GM12891 (cell line): ENCODE measurements at regions not wholly inside any gene's neighbourhood (a gene's known extent, or its start where the extent isn't known, plus 50 kb on each side); places are given as distances from the start of the nearest gene placed in this dataset.
"Not testable (repeated sequence)": the region's sequence is repeated elsewhere in the genome, so short reads cannot be mapped to it uniquely, and the experiment has no call there.

Experiments used
- DNase-seq: peaks from one replicate; pipeline ENCODE4 v3.0.0; 2011; ENCODE audit warnings: low spot score; ENCODE audit not compliant: insufficient read length
- FAIRE-seq: peaks from 2 replicates; lab custom pipeline; 2011; peaks lifted over from hg19 to GRCh38; lab: Jason Lieb, UNC
- PAX5 ChIP-seq: IDR thresholded peaks from 2 replicates; pipeline ENCODE4 v1.6.1; 2011; ENCODE audit warnings: low read length, moderate library complexity, mild to moderate bottlenecking; ENCODE audit not compliant: insufficient read depth, severe bottlenecking
- POLR2A ChIP-seq: IDR thresholded peaks from 2 replicates; pipeline ENCODE4 v1.6.1; 2011; ENCODE audit warnings: low read depth, low read length, control low read depth
- POLR2AphosphoS5 ChIP-seq: IDR thresholded peaks from 2 replicates; pipeline ENCODE4 v1.6.1; 2011; ENCODE audit warnings: low read depth, low read length, control low read depth
- POU2F2 ChIP-seq: IDR thresholded peaks from 2 replicates; pipeline ENCODE4 v1.6.1; 2011; ENCODE audit warnings: low read depth, mild to moderate bottlenecking, control low read depth, low read length, moderate library complexity
- SPI1 ChIP-seq: IDR thresholded peaks from 2 replicates; pipeline ENCODE4 v1.6.1; 2011; ENCODE audit warnings: low read depth, low read length, control low read depth
- TAF1 ChIP-seq: IDR thresholded peaks from 2 replicates; pipeline ENCODE4 v1.6.1; 2011; ENCODE audit warnings: low read depth, low read length, control low read depth

DNA sequence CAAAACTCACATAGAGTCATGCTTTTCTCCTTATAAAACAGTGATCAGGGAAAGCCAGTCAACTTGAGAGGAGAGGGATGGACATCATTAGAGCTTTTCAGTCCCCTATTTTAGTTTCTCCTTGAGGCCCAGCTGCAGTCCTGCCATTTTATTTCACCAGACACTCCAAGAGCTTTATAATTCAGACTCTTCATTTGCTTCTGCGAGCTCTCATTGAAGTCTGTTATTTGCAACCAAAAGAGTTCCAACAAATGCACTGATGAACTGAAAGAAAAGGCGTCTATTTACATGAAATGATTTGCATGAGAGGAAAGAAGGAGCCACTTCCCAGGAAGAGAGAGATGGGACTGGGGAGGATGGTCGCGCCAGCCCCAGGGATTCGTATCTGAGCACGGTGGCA, 86.8 kb downstream of the NDUFA12 start:
- DNase-seq = no peak
- TF ChIP-seq PAX5 = no peak
- TF ChIP-seq POU2F2 = no peak
- no peak for TF ChIP-seq TAF1
- no peak for TF ChIP-seq POLR2A
- TF ChIP-seq SPI1 = no peak
- TF ChIP-seq POLR2AphosphoS5 = no peak
- no peak for FAIRE-seq

DNA sequence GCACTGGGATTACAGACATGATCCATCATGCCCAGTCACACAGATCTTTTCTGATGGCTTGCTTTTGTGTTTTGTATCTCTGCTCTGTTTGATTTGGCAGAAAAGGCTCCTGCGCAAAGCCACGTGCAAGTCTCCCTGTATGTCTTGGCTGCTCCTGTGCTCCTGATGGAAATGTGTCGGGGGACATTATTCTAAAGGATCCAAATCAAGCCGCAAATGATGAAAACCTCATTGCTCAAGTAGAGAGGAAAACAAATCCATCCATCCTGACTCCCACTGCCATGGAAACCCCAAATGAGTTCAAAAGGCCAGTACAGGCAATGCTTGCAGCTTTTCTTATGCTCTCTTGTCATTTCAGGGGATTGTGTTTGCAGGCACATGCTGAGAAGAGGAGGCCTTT, 93.8 kb downstream of the NDUFA12 start:
- DNase-seq = no peak
- TF ChIP-seq POLR2AphosphoS5 = no peak
- no peak for TF ChIP-seq POU2F2
- no peak for TF ChIP-seq POLR2A
- TF ChIP-seq PAX5 = no peak
- no peak for FAIRE-seq

DNA sequence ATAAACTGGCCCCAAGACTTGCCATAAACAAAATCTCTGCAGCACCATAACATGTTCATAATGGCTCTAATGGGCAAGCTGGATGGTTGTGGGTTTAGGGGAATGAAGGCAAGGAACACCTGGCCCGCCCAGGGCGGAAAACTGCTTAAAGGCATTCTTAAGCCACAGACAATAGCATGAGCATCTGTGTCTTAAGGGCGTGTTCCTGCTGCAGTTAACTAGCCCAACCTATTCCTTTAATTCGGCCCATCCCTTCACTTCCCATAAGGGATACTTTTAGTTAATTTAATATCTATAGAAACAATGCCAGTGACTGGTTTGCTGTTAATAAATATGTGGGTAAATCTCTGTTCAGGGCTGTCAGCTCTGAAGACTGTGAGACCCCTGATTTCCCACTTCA, 97.7 kb downstream of the NDUFA12 start:
- not testable (repeated sequence) for FAIRE-seq, DNase-seq

DNA sequence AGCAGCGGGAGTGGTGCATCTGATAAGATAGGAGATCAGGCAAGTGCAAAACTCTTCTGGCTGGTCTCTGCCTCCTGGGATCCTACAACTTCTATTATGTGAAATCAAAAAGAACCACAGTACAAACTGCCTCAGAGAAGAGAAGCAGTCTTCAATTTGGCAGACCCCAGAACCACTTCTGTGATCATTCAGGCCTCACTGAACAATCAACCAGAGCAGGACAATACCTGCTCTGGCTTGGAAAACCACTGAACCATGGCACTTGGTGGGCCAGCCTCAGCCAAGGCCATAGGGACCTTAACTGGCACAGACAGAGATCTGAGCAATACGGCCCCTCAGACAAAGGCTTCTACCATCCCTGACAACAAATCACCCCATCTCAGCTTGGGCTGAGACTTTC, 103.0 kb downstream of the NDUFA12 start:
- FAIRE-seq (no peak), DNase-seq (no peak)
- no peak for TF ChIP-seq TAF1
- no peak for TF ChIP-seq POLR2A
- no peak for TF ChIP-seq PAX5
- no peak for TF ChIP-seq SPI1
- no peak for TF ChIP-seq POU2F2
- TF ChIP-seq POLR2AphosphoS5 = no peak

DNA sequence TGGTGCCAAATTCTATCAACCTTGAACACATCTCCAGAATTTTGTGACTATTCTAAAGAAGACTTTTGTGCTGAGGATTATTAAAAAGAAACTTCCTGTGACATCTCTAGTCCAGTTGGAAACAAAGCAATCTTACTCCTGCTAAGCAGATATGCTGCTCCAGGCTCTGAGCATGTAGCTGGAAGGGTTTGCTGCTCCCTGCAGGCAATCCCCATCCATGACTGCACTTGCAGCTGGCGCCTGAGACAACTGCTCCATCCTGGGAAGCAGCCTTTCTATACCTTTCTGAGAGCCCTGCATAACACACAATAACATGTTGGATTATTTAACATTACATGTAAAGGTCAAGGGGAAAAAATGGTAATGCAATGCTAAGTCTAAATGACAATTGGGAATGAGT, 105.1 kb downstream of the NDUFA12 start:
- no peak for TF ChIP-seq POLR2A
- TF ChIP-seq POU2F2 = no peak
- TF ChIP-seq SPI1 = no peak
- no peak for TF ChIP-seq TAF1
- no peak for TF ChIP-seq POLR2AphosphoS5
- no peak for TF ChIP-seq PAX5
- DNase-seq = no peak
- FAIRE-seq = no peak

DNA sequence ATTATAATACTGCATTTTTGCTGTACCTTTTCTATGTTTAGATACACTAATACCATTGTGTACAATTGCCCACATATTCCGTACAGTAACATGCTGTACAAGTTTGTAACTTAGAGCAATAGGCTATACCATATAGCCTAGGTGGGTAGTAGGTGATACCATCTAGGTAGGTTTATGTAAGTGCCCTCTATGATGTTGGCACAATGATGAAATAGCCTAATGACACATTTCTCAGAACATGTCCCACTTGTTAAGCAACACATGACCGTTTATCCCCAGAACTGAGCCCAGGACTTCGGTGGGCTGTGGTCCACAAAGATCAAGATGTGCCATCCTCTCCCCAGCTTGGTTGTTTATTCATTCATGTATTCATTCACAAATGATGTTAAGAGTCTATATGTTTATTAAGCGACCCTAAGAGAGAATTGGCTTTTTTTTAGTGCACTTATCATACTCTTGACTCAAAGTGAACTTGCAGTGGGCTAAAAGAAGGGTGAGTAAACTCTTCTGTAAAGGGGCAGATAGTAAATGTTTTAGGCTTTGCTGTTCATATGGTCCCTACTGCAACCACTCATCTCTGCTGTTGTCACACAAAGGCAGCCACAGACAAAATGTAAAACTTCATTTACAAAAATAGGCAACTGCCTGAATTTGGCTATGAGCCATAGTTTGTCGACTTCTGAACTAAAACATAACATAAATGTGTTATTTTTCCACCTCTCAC, 110.8 kb downstream of the NDUFA12 start:
- FAIRE-seq = no peak
- no peak for DNase-seq
- TF ChIP-seq TAF1 (no peak), POLR2A (no peak), SPI1 (no peak), POU2F2 (no peak), POLR2AphosphoS5 (no peak), PAX5 (no peak)

DNA sequence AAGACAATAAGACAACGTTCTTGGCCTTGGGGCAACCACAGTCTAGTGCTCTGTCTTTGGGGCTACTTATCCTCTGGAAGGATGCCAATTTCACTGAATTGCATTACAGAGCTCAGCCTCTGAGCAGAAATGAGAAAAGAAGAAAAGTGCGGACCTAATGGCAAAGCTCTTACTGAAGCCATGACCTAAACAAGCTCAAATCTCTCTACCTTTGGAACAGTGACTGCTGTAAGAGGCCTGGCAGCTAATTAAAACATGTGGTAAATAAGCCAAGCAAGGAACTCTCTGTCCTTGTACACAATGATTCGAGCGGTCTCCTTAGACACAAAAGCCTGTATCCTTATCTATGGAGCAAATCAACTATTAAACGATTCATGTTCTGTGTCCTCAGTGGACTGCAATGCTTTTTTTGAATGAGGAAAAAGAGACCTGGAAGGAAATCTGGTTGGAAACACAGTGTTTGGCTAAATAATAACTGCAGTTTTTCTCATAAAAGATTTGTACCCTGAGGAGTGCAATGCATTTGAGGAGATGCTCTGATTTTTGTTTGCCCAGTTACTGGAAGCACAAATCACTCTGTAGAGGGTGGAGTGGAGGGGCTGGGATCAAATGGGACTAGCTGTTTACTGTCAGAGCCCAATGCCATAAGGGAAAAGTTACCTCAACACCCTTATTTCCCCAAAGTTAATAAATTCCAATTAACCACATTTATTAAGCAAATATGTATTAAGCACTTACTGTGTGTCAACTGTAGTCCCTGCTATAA, 113.9 kb downstream of the NDUFA12 start:
- FAIRE-seq = no peak
- TF ChIP-seq POLR2AphosphoS5 (no peak), SPI1 (no peak), POLR2A (no peak), PAX5 (no peak), POU2F2 (no peak), TAF1 (no peak)

DNA sequence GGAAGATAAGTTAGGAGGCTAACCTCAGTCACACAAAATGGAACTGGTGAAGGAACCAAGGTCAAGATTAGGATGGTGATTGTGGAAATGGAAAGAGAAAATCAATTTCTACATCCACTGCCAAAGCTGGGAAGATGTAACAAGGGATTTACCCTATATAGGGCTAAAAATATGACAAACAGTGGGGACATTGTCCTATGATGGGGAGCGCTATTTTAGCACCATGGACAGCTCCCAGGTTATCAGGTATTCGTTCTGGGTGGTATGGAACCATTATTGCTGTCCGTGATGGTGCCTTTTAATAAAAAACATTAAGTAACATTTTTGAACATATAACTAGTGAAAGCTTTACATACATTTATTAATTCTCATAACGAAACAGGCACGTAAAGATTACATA, 124.0 kb downstream of the NDUFA12 start:
- DNase-seq (no peak), FAIRE-seq (no peak)
- TF ChIP-seq POU2F2 (no peak), TAF1 (no peak), PAX5 (no peak), POLR2A (no peak), SPI1 (no peak), POLR2AphosphoS5 (no peak)

More for the DNA sequence above, 113.9 kb downstream of the NDUFA12 start:
- no peak for DNase-seq

DNA sequence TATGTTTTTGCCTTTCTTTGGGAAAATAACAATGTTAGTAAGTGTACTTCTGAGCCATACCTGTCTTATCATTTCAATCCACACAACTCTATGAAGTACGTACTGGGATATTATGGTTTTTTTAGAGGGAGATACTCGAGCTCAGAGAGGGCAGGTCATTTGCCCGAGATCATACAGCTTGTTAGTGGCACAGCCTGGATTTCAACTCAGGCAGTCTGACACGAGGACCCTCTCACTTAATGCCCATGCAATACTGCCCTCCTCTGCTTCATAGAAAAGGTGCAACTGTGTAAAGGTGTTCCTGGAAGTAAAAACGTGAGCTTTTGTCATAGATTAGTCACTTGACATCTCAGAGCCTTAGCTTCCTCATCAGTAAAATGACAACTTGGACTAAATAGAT, 128.0 kb downstream of the NDUFA12 start:
- TF ChIP-seq POU2F2 = no peak
- TF ChIP-seq TAF1 = no peak
- TF ChIP-seq POLR2AphosphoS5 = no peak
- no peak for TF ChIP-seq POLR2A
- TF ChIP-seq PAX5 = no peak
- no peak for TF ChIP-seq SPI1
- FAIRE-seq (peak; percentile 96), DNase-seq (no peak)

DNA sequence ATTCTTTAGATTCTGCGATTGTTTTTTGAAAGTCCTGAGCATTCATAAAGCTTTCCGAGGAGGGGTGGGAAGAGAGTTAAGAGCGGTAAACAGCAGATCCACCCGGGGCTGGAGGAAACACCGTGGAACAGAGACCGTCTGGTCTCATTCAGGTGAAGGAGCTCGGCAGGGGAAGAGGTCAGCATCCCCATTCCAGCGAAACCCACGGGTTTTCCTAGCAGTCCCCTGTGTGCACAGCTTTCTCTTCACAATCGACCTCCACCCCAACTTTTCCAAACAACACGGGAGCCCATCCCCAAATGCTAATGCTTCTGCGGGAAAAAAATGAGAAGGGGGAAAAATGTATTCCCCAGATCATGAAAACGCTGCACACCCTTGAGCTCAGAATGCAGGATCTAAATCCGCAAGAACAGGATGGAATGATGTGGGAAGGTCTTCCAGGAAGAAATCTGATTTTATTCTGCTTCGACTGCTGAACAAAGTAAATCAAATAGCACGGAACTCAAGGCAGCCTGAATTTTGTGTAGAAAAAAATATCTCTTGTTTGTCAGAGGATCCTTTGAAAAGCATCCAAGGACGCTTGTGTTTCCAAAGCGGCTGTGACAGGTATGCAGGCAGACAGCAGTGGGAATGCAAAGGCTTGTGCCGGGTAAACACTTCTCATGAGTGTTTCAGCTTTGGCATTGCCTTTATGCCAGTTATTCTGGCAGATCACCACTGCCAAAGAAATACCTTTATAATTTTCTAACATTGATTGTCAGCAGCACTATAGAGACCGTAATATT, 128.8 kb downstream of the NDUFA12 start:
- TF ChIP-seq SPI1 (no peak), POLR2AphosphoS5 (no peak; the same call in 1 of the 2 replicates), PAX5 (no peak), TAF1 (no peak), POU2F2 (no peak), POLR2A (peak; percentile 33; the same call in 1 of the 2 replicates)
- FAIRE-seq (peak; percentile 67), DNase-seq (no peak)
